Tibial artery (tissue), 4 donors: ENCODE measurements at regions not wholly inside any gene's neighbourhood (a gene's known extent, or its start where the extent isn't known, plus 50 kb on each side); places are given as distances from the start of the nearest gene placed in this dataset.
"Not testable (repeated sequence)": the region's sequence is repeated elsewhere in the genome, so short reads cannot be mapped to it uniquely, and the experiment has no call there.

Experiments
- DNase-seq, 2 donors: peaks; one replicate each; pipeline ENCODE4 v3.0.0-alpha.2; 2019
- H3K27ac ChIP-seq, 2 donors: fragments of 200-600 bp; sonication (generic) in 1 of 2; 1 replicate in 1 of 2; 2 replicates in 1 of 2; pipeline ENCODE4 v1.5.1; 2018 to 2019; ENCODE audit warnings: mild to moderate bottlenecking in 1 of 2
- H3K27me3 ChIP-seq, 2 donors: fragments of 200-600 bp; sonication (generic) in 1 of 2; one replicate each; pipeline versions ENCODE4 v1.5.1 to v1.6.0; 2016 to 2019
- H3K36me3 ChIP-seq, 3 donors: fragments of 200-600 bp; sonication (generic) in 2 of 3; one replicate each; pipeline ENCODE4 v1.5.1; 2016 to 2019; ENCODE audit warnings: mild to moderate bottlenecking in 2 of 3
- H3K4me1 ChIP-seq, 4 donors: fragments of 200-600 bp; sonication (generic) in 2 of 4; 1 replicate in 3 of 4; 2 replicates in 1 of 4; pipeline ENCODE4 v1.5.1; 2016 to 2019
- H3K4me3 ChIP-seq, 2 donors: fragments of 200-600 bp; sonication (generic) in 1 of 2; 1 replicate in 1 of 2; 2 replicates in 1 of 2; pipeline ENCODE4 v1.5.1; 2018 to 2019; ENCODE audit warnings: mild to moderate bottlenecking in 2 of 2
- H3K9me3 ChIP-seq, 3 donors: fragments of 200-600 bp; sonication (generic) in 1 of 3; one replicate each; pipeline ENCODE4 v1.5.1; 2016 to 2019
- intact Hi-C: fragments of 100-400 bp; cut with DNase I; formaldehyde crosslinking; loops from one replicate; pipeline ENCODE4 v1.15.0; 2023; ENCODE audit warnings: low total_unique reads

- H3K4me1 ChIP-seq, intact Hi-C loops, H3K4me3 ChIP-seq, H3K36me3 ChIP-seq, DNase-seq, H3K27ac ChIP-seq, H3K27me3 ChIP-seq, H3K9me3 ChIP-seq: not testable (repeated sequence)
These were observed 89.4 kb downstream of the DDX11 start for GRCh38 chr12:31162896-31163560.

- H3K36me3 ChIP-seq, H3K27me3 ChIP-seq, intact Hi-C loops, H3K4me1 ChIP-seq, DNase-seq, H3K27ac ChIP-seq, H3K9me3 ChIP-seq, H3K4me3 ChIP-seq: not testable (repeated sequence)
These were observed 100.6 kb downstream of the DDX11 start for GRCh38 chr12:31174293-31174692.

GRCh38 chr12:31177514-31177913 is 103.9 kb downstream of the DDX11 start:
- H3K9me3 ChIP-seq, H3K27me3 ChIP-seq, H3K4me3 ChIP-seq, DNase-seq, H3K27ac ChIP-seq, H3K36me3 ChIP-seq, intact Hi-C loops, H3K4me1 ChIP-seq: not testable (repeated sequence)

GRCh38 chr12:31178875-31179274 is 105.2 kb downstream of the DDX11 start:
- H3K27ac ChIP-seq, DNase-seq, intact Hi-C loops, H3K36me3 ChIP-seq, H3K9me3 ChIP-seq, H3K27me3 ChIP-seq, H3K4me1 ChIP-seq, H3K4me3 ChIP-seq: not testable (repeated sequence)

- H3K27me3 ChIP-seq, intact Hi-C loops, H3K9me3 ChIP-seq, H3K4me3 ChIP-seq, H3K4me1 ChIP-seq, DNase-seq, H3K27ac ChIP-seq, H3K36me3 ChIP-seq: not testable (repeated sequence)
These were observed 106.1 kb downstream of the DDX11 start for GRCh38 chr12:31179627-31180237.

GRCh38 chr12:31182571-31182970 is 108.9 kb downstream of the DDX11 start:
- H3K27me3 ChIP-seq, H3K4me3 ChIP-seq, H3K27ac ChIP-seq, DNase-seq, H3K9me3 ChIP-seq, H3K36me3 ChIP-seq, H3K4me1 ChIP-seq, intact Hi-C loops: not testable (repeated sequence)

GRCh38 chr12:31183107-31183506 is 109.4 kb downstream of the DDX11 start:
- H3K4me1 ChIP-seq, intact Hi-C loops, H3K36me3 ChIP-seq, DNase-seq, H3K4me3 ChIP-seq, H3K9me3 ChIP-seq, H3K27ac ChIP-seq, H3K27me3 ChIP-seq: not testable (repeated sequence)

GRCh38 chr12:31183899-31184298 is 110.2 kb downstream of the DDX11 start:
- DNase-seq, H3K27ac ChIP-seq, intact Hi-C loops: not testable (repeated sequence)

GRCh38 chr12:31184667-31185066 is 111.0 kb downstream of the DDX11 start:
- H3K4me1 ChIP-seq, intact Hi-C loops, H3K4me3 ChIP-seq, H3K27me3 ChIP-seq, H3K9me3 ChIP-seq, H3K36me3 ChIP-seq, H3K27ac ChIP-seq, DNase-seq: not testable (repeated sequence)

More at GRCh38 chr12:31183899-31184298, 110.2 kb downstream of the DDX11 start:
- not testable (repeated sequence) for H3K4me3 ChIP-seq, H3K4me1 ChIP-seq, H3K36me3 ChIP-seq, H3K9me3 ChIP-seq, H3K27me3 ChIP-seq

GRCh38 chr12:31192689-31193088 is 119.0 kb downstream of the DDX11 start:
- H3K9me3 ChIP-seq, intact Hi-C loops, H3K36me3 ChIP-seq, H3K4me3 ChIP-seq, H3K27ac ChIP-seq, DNase-seq, H3K4me1 ChIP-seq, H3K27me3 ChIP-seq: not testable (repeated sequence)

GRCh38 chr12:31195620-31196019 is 122.0 kb downstream of the DDX11 start:
- H3K4me3 ChIP-seq, intact Hi-C loops, H3K4me1 ChIP-seq, H3K27me3 ChIP-seq, H3K36me3 ChIP-seq, DNase-seq, H3K27ac ChIP-seq, H3K9me3 ChIP-seq: not testable (repeated sequence)

GRCh38 chr12:31199476-31199875 is 125.8 kb downstream of the DDX11 start:
- H3K4me3 ChIP-seq, H3K27ac ChIP-seq, H3K4me1 ChIP-seq, DNase-seq, intact Hi-C loops, H3K36me3 ChIP-seq, H3K27me3 ChIP-seq, H3K9me3 ChIP-seq: not testable (repeated sequence)
